Loucy (cell line): ENCODE measurements at regions not wholly inside any gene's neighbourhood (a gene's known extent, or its start where the extent isn't known, plus 50 kb on each side); places are given as distances from the start of the nearest gene placed in this dataset.

ENCODE experiments used
- CTCF ChIP-seq: fragments of 200-600 bp; sonication (generic); conservative IDR thresholded peaks from 2 replicates; pipeline ENCODE4 v1.5.1; 2014; ENCODE audit warnings: mild to moderate bottlenecking, antibody characterized with exemption, low read length
- EZH2phosphoT487 ChIP-seq: fragments of 200-600 bp; IDR thresholded peaks from 2 replicates; pipeline ENCODE4 v1.6.1; 2018; ENCODE audit warnings: antibody characterized with exemption, mild to moderate bottlenecking, moderate library complexity, borderline replicate concordance

- TF ChIP-seq CTCF (no peak), EZH2phosphoT487 (no peak)
Observed at GRCh38 chr1:14541348-14541747, 57.1 kb upstream of the KAZN start.
